RPMI7951 (cell line): ENCODE measurements at regions not wholly inside any gene's neighbourhood (a gene's known extent, or its start where the extent isn't known, plus 50 kb on each side); places are given as distances from the start of the nearest gene placed in this dataset.
A peak's percentile ranks its signal among the peaks of the same experiment; 100 is the strongest.
"Not testable (repeated sequence)": the region's sequence is repeated elsewhere in the genome, so short reads cannot be mapped to it uniquely, and the experiment has no call there.

Experiments used
- DNase-seq: peaks from one replicate; pipeline ENCODE4 v3.0.0-alpha.2; 2012; ENCODE audit warnings: low read depth

GRCh38 chr11:34001557-34002064 is 49.9 kb upstream of the CAPRIN1 start:
- DNase-seq, result no peak

- no peak for DNase-seq
These were observed 52.1 kb upstream of the CAPRIN1 start for GRCh38 chr11:33999393-33999792.

- peak; percentile 59 for DNase-seq
These were observed 53.8 kb upstream of the CAPRIN1 start for GRCh38 chr11:33997584-33998251.

- peak; percentile 60 for DNase-seq
These were observed 54.8 kb upstream of the CAPRIN1 start for GRCh38 chr11:33996498-33997454.

GRCh38 chr11:33994937-33995336 is 56.6 kb upstream of the CAPRIN1 start:
- no peak for DNase-seq

- not testable (repeated sequence) for DNase-seq
These were observed 60.4 kb upstream of the CAPRIN1 start for GRCh38 chr11:33991136-33991535.

DNA sequence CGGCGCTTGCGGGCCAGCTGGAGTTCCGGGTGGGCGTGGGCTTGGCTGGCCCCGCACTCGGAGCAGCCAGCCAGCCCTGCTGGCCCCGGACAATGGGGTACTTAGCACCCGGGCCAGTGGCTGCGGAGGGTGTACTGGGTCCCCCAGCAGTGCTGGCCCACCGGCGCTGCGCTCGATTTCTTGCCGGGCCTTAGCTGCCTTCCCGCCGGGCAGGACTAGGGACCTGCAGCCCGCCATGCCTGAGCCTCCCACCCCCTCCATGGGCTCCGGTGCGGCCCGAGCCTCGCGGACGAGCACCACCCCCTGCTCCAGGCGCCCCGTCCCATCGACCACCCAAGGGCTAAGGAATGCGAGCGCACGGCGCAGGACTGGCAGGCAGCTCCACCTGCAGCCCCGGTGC is 61.4 kb upstream of the CAPRIN1 start:
- DNase-seq, result not testable (repeated sequence)

DNA sequence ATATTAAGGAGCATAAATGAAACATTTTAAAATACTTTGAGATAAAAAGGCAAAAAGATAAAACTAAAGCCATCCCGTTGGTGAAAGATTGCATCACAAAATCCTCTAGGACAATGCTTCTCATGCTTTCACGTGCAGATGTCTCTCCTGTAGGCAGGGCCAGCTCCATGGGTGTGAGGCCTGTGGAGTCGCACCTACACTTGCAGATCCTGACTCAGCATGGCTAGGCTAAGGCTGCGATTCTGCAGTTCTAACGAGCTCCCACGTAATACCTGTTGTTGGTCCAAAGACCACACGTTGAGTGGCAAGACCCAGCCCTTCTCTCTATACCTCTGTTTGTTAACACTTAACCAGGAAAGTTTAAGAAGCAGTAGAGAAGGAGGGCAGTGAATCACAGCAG is 62.1 kb upstream of the CAPRIN1 start:
- DNase-seq, result no peak

- no peak for DNase-seq
These were observed 62.8 kb upstream of the CAPRIN1 start for GRCh38 chr11:33988586-33989370.

DNA sequence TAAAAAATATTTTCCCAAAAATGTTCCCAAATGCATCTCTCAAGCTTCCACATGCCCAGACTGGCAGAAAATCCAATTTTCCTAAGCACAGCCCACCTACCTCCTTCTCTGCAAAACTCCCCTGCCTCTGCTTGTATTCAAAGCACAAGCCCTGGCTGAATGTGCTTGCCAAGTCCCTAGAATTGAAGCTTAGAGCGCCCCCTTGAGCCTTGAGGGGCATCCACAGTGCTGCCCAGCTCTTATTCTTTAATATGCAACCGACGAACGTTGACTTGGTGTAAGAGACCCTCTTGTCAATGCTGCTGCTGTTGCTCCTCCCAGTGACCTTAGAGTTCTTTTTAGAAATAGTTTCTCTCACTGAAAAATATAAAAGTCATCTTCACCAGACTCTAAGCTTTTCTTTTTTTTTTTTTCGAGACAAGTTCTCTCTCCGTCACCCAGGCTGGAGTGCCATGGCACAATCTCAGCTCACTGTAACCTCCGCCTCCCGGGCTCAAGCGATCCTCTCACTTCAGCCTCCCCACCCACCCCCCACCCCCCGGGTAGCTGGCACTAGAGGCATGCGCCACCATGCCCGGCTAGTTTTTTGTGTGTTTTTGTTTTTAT is 63.5 kb upstream of the CAPRIN1 start:
- peak; percentile 66 for DNase-seq

DNA sequence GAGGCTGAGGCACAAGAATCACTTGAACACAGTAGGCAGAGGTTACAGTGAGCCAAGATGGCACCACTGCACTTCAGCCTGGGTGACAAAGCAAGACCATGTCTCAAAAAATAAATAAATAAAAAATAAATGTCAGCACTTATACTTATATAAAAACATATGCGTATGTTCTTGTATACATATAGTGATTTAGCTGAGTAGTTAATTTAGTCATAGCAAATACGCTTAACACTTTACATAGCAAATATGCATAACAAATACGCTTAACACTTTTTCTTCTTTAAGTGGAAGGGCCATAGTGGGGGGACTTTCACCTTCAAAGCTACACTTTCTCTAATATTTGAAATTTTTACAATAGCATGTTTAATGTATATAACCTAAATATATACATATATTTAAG is 64.0 kb upstream of the CAPRIN1 start:
- no peak for DNase-seq

GRCh38 chr11:33986597-33987501 is 64.7 kb upstream of the CAPRIN1 start:
- not testable (repeated sequence) for DNase-seq

DNA sequence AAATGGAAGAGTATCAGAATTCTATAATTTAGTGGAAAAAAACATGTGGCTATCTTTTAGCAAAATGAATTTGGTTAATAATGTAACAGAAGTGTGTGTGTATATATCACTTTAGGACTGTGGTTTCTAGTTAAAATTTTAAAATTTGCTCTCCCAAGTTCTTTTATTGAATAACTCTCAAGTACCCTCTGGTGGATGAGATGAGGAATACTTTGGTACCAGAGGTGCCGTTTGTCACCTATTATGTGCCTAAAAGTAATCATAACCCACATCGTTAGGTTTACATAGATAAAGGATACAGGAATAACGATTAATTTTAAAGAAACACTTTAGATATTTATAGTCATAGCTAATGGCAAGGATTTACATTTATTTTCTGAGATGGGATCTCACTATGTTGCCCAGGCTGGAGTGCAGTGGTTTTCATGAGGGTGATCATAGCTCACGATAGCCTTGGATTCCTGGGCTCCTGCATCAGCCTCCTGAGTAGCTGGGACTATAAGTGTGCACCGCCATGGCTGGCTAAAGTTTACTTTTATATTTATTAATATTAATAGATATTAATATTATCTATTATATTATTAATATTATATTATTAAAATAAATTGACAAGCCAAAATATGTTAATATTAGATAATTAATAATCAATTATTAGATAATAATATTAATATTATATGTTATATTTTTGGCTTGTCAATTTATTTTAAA is 66.7 kb upstream of the CAPRIN1 start:
- DNase-seq, result no peak

GRCh38 chr11:33982661-33983060 is 68.9 kb upstream of the CAPRIN1 start:
- DNase-seq, result no peak

DNA sequence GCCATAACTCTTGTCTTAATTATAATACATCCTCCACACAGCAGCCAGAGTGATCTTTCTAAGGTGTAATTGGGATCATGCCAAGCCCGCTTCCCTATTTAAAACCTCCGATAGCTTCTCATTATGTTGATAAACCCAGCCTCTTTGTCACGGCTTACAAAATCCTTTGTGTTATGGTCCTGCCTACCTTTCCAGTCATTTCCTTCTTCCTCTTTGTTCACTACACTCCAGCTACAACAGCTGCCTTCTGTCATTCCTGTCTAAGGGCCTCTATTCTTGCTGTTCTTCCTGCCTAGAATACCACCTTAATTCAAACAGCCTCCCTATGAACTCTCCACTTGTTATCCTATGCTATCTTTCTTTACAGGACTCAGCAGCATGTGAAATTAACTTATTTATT is 70.6 kb upstream of the CAPRIN1 start:
- DNase-seq, result no peak

DNA sequence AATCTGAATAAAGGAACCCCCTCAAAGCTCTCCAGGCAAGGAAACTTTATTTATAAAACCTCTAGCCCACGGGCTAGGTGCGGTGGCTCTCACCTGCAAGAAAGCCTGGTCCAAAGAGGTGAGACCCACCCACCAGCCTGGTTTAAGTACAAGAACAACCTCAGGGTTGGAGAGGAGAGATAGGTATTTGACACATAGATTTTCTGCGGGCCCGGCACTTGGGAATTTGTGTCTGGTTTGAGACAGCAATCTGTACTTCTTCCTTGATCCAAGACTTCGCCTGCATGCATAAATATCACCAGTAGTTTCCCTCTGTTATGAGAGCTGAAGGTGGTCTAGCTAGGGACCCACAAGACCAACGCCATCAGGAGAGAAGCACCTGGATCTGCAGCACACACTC is 73.2 kb upstream of the CAPRIN1 start:
- no peak for DNase-seq

- DNase-seq, result no peak
These were observed 73.9 kb upstream of the CAPRIN1 start for GRCh38 chr11:33977676-33978075.

DNA sequence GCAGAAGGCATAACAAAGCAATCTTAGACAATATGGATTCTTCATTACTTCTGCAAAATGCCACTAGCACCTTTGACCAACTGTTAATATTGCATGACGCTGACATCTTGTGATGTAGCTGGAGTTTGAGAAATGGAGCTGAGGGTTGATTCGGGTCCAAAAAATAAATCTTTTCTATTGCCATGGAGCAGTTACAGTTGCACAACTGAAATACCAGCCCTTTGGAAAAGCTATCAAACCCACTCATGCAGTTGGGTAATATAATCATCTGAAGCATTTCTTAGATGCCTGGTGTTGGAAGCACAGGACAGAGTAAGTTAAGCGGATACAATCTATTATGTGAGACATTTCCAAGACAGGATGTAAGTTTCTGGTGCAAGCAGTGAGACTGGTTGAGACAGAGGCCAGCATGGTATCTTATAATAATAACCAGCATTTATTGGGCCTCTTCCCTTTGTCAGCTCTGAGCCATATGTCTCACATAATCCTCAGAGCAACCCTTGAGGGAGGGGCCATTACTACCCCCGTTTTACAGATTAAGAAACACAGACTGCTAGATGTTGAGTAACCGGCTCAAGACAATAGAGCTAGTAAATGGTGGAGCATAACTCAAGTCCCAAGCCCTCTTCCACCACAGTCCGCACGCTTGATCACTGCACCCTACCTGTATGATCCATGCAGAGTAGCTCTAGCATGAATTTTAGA is 74.9 kb upstream of the CAPRIN1 start:
- no peak for DNase-seq

DNA sequence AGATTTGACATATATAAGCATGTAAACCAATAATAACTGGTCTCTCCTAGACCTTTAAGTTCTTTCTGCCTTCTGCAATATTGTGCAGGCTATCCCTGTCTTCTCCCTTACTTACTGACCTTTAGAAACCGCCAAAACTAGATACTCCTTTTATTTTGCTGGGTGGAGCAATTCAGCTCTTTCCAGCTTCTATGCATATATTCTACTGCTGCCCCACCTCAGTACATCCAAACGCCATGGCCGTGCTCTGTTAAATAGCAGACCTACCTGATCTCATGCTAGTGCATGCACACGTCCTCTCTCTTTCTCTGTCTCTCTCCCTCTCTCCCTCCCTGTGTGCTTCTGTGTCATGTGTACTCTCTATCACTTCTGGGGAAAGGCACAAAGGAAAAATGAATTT is 76.7 kb upstream of the CAPRIN1 start:
- DNase-seq, result no peak
